Kidney (tissue), 13 donors: ENCODE measurements at regions not wholly inside any gene's neighbourhood (a gene's known extent, or its start where the extent isn't known, plus 50 kb on each side); places are given as distances from the start of the nearest gene placed in this dataset.
"Not testable (repeated sequence)": the region's sequence is repeated elsewhere in the genome, so short reads cannot be mapped to it uniquely, and the experiment has no call there.

Experiments used
- DNase-seq, 5 donors: peaks; one replicate each; pipeline ENCODE4 v3.0.0-alpha.2; 2013 to 2020
- FAIRE-seq: peaks from 2 replicates; lab custom pipeline; 2012; peaks lifted over from hg19 to GRCh38; lab: Jason Lieb, UNC
- H3K27ac ChIP-seq, 2 donors: one replicate each; pipeline ENCODE4 v1.7.0; 2013; ENCODE audit warnings: low read depth in 2 of 2, low read length in 2 of 2, inconsistent platforms in 1 of 2
- H3K27me3 ChIP-seq: one replicate; pipeline ENCODE4 v1.7.1; 2013; ENCODE audit warnings: low read length, inconsistent platforms; ENCODE audit not compliant: control insufficient read depth, insufficient read depth
- H3K36me3 ChIP-seq, 3 donors: one replicate each; pipeline versions ENCODE4 v1.7.0 to v1.7.1; 2013; ENCODE audit warnings: low read length in 3 of 3, control low read depth in 1 of 3, inconsistent platforms in 1 of 3; ENCODE audit not compliant: insufficient read depth in 3 of 3, control insufficient read depth in 2 of 3
- H3K4me1 ChIP-seq, 3 donors: one replicate each; pipeline versions ENCODE4 v1.7.0 to v1.7.1; 2013; ENCODE audit warnings: low read length in 3 of 3, inconsistent platforms in 1 of 3, low read depth in 1 of 3; ENCODE audit not compliant: control insufficient read depth in 2 of 3, insufficient read depth in 2 of 3
- H3K4me3 ChIP-seq, 3 donors: one replicate each; pipeline versions ENCODE4 v1.7.0 to v1.8.1; 2013; ENCODE audit warnings: low read length in 3 of 3, control low read depth in 1 of 3, inconsistent platforms in 1 of 3
- H3K9ac ChIP-seq, 3 donors: one replicate each; pipeline versions ENCODE4 v1.7.0 to v1.7.1; 2013; ENCODE audit warnings: low read length in 3 of 3, control low read depth in 1 of 3, inconsistent platforms in 1 of 3
- H3K9me3 ChIP-seq, 3 donors: one replicate each; pipeline versions ENCODE4 v1.7.0 to v1.7.1; 2013; ENCODE audit warnings: low read length in 3 of 3, control low read depth in 1 of 3, inconsistent platforms in 1 of 3; ENCODE audit not compliant: control insufficient read depth in 2 of 3, insufficient read depth in 1 of 3
- intact Hi-C: fragments of 100-400 bp; cut with DNase I; formaldehyde crosslinking; loops from one replicate; pipeline ENCODE4 v1.11.1; 2022
- TF ChIP-seq, protein P1 (sequence below): IDR thresholded peaks from 3 replicates; pipeline ENCODE4 v1.5.1; 2012; ENCODE audit warnings: mild to moderate bottlenecking, moderate library complexity, borderline replicate concordance; ENCODE audit not compliant: insufficient read depth; ENCODE audit errors: extremely low read depth
- donor health status: control.
- donor health status: control.
- donor health status: control.
- donor health status: control.
- donor health status: control.
- donor health status: DM: yes; HTN: yes; CAD: no.
- donor health status: Normal renal cell carcinoma (clear cell type).

DNA sequence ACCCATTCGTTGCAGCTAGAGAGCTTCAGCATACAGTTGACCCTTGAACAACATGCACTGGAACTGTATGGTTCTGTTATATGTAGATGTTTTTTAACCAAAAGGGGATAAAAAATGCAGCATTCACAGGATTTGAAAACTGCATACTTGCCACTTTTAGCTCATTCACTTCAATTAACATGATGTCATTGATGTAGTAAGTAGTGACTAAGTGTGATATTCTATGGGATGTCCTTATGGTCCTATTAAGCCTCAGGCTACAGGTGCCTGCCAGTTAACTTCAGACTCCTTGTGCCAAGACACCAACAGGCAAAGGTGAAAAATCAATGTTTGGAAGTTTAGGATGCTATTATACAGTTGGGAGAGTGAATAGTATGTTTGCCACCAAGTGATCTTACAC, 553.6 kb upstream of the NECTIN3 start:
- intact Hi-C loops: no loop called here
- FAIRE-seq (no peak), DNase-seq (no peak)
- Histone ChIP-seq H3K4me1 (no peaks in the 10 kb centered on the region), H3K9ac (no peak overlapping the region), H3K4me3 (no peak overlapping the region), H3K27me3 (no peaks in the 10 kb centered on the region), H3K36me3 (no peaks in the 10 kb centered on the region), H3K9me3 (no peaks in the 10 kb centered on the region), H3K27ac (no peak overlapping the region)
- TF ChIP-seq, protein P1, sequence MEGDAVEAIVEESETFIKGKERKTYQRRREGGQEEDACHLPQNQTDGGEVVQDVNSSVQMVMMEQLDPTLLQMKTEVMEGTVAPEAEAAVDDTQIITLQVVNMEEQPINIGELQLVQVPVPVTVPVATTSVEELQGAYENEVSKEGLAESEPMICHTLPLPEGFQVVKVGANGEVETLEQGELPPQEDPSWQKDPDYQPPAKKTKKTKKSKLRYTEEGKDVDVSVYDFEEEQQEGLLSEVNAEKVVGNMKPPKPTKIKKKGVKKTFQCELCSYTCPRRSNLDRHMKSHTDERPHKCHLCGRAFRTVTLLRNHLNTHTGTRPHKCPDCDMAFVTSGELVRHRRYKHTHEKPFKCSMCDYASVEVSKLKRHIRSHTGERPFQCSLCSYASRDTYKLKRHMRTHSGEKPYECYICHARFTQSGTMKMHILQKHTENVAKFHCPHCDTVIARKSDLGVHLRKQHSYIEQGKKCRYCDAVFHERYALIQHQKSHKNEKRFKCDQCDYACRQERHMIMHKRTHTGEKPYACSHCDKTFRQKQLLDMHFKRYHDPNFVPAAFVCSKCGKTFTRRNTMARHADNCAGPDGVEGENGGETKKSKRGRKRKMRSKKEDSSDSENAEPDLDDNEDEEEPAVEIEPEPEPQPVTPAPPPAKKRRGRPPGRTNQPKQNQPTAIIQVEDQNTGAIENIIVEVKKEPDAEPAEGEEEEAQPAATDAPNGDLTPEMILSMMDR: no peak

DNA sequence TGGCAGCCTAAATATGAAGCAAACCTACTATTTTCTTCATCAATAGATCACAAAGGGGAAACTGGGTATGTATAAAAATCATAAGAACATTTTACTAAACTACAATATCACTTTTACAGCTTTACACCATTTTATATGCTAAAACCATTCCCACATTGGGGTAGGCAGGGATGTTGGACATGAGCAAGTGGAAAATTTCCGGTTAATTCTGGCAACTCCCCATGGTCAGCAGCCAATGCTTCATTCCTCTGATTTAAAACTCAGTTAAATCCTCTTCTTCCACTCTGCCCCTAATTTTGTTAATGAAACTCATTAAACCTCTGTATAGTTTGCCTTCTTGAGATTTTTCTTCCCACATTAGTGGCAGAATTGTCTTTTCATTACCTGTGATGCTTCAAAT, 552.5 kb upstream of the NECTIN3 start:
- no peak for FAIRE-seq
- intact Hi-C loops: no loop called here
- H3K27me3 ChIP-seq: no peaks in the 10 kb centered on the region
- TF ChIP-seq, protein P1: no peak
- no peaks in the 10 kb centered on the region for H3K36me3 ChIP-seq
- H3K9ac ChIP-seq: no peak overlapping the region
- no peaks in the 10 kb centered on the region for H3K4me1 ChIP-seq
- no peak overlapping the region for H3K4me3 ChIP-seq
- H3K27ac ChIP-seq: no peak overlapping the region
- no peak for DNase-seq
- H3K9me3 ChIP-seq: no peaks in the 10 kb centered on the region

GRCh38 chr3:110521019-110521418, 550.6 kb upstream of the NECTIN3 start:
- Histone ChIP-seq H3K4me3 (no peak overlapping the region), H3K36me3 (no peaks in the 10 kb centered on the region), H3K9me3 (no peaks in the 10 kb centered on the region), H3K4me1 (no peaks in the 10 kb centered on the region), H3K9ac (no peak overlapping the region), H3K27me3 (no peaks in the 10 kb centered on the region), H3K27ac (no peak overlapping the region)
- TF ChIP-seq, protein P1: no peak
- intact Hi-C loops: no loop called here
- DNase-seq: no peak
- FAIRE-seq: no peak

DNA sequence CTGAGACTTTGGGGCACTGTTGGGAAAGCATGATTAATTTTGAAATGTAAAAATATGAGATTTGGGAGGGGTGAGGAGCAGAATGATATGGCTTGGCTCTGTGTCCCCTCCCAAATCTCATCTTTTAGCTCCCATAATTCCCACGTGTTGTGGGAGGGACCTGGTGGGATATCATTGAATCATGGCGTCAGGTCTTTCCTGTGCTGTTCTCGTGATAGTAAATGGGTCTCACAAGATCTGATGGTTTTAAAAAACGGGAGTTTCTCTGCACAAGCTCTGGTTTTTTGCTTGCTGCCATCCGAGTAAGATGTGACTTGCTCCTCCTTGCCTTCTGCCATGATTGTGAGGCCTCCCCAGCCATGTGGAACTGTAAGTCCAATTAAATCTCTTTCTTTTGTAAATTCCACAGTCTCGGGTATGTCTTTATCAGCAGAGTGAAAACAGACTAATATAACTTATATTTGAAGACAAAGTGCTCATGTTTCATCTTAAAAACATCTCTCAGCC, 546.0 kb upstream of the NECTIN3 start:
- DNase-seq, H3K9ac ChIP-seq, H3K27me3 ChIP-seq, FAIRE-seq, H3K4me1 ChIP-seq, H3K9me3 ChIP-seq, H3K27ac ChIP-seq, H3K4me3 ChIP-seq, intact Hi-C loops, H3K36me3 ChIP-seq: not testable (repeated sequence)
